ENCODE measurements at regions not wholly inside any gene's neighbourhood (a gene's known extent, or its start where the extent isn't known, plus 50 kb on each side); places are given as distances from the start of the nearest gene placed in this dataset.

DNA sequence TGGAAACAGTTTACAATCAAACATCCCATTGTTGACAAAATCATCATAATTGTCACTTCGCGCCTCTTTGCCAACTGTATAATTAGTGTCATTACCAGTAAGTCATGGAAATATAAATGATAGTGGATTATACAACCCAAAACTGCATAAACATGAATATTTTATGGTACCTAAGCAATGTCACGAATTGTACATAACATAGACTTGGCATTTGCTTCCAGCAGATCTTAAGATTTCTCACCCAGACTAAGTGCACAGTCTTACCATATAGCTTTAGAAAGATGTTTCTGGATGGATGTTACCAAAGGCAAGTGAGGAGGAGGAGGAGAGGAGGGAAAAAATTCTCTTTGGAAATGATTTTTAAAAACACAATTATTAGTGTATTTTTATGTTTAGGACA, 113.4 kb upstream of the TAS2R1 start:
- TF ChIP-seq, protein P1, sequence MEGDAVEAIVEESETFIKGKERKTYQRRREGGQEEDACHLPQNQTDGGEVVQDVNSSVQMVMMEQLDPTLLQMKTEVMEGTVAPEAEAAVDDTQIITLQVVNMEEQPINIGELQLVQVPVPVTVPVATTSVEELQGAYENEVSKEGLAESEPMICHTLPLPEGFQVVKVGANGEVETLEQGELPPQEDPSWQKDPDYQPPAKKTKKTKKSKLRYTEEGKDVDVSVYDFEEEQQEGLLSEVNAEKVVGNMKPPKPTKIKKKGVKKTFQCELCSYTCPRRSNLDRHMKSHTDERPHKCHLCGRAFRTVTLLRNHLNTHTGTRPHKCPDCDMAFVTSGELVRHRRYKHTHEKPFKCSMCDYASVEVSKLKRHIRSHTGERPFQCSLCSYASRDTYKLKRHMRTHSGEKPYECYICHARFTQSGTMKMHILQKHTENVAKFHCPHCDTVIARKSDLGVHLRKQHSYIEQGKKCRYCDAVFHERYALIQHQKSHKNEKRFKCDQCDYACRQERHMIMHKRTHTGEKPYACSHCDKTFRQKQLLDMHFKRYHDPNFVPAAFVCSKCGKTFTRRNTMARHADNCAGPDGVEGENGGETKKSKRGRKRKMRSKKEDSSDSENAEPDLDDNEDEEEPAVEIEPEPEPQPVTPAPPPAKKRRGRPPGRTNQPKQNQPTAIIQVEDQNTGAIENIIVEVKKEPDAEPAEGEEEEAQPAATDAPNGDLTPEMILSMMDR (IDR thresholded peaks at IDR 0.05; ENCODE audit: low read depth, low read length): no peak

DNA sequence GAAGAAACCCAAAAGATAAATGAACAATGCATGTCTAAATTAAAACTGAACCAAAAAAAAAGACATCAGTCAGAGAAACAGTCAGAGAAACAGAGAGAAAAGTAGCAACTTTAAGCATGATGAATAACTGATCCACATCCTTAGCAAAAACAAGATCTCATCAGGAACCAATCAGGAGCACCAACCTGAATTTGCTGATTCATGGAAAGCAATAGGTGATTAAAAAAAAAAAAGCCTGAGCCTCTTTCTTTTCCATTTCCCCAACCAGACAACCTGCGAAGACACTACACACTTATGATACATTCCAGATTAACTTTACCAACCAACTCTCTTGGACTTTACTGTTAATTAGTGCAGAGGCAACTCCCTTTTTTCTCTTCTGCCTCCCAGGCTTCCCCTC, 112.7 kb upstream of the TAS2R1 start:
- H3K4me3 ChIP-seq (ENCODE audit: low read depth, low read length): no peak overlapping the region
- TF ChIP-seq, protein P1 (IDR thresholded peaks at IDR 0.05; ENCODE audit: low read depth, low read length): no peak

More for the DNA sequence above, 113.4 kb upstream of the TAS2R1 start:
- H3K4me3 ChIP-seq (ENCODE audit: low read depth, low read length): no peak overlapping the region

DNA sequence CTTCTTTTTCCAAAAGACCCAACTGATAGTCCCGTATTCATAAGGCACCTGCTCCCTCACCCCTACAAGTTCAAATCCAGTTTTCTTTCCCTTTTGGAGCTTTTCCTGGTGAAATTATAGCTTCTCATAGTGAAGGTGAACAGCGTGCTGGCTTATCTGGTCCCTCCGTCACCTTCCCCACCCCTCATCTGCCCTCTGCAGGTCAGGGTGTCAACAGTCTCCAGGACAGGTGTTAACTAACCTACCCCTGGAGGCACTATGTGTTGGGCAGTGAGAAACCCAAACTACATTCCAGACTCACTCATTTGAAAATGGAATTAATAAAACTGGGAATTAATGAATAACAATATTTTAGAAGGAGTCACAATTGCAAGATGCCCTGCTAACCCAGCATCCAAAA, 109.0 kb upstream of the TAS2R1 start:
- TF ChIP-seq, protein P1 (IDR thresholded peaks at IDR 0.05; ENCODE audit: low read depth, low read length): no peak
- no peak overlapping the region for H3K4me3 ChIP-seq (ENCODE audit: low read depth, low read length)

DNA sequence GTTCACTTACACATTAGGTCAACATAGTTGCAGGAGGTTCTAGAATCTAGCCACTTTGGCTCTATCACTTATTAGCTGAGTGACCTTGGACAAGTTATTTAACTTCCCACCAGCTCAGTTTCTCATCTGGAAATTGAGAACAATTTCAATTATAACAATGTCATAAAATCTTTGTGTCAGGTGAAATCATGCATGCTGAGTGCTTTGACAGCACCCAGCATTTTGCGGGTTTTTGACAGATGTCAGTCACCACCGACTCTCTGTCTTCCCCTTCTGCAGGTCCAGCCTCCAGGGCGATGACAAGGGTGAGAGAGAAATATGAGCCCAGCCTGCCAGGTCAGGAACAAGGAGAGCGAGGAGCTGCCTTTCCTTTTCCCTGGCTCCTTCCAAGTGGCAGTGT, 107.1 kb upstream of the TAS2R1 start:
- no peak overlapping the region for H3K4me3 ChIP-seq (ENCODE audit: low read depth, low read length)
- TF ChIP-seq, protein P1 (IDR thresholded peaks at IDR 0.05; ENCODE audit: low read depth, low read length): no peak

DNA sequence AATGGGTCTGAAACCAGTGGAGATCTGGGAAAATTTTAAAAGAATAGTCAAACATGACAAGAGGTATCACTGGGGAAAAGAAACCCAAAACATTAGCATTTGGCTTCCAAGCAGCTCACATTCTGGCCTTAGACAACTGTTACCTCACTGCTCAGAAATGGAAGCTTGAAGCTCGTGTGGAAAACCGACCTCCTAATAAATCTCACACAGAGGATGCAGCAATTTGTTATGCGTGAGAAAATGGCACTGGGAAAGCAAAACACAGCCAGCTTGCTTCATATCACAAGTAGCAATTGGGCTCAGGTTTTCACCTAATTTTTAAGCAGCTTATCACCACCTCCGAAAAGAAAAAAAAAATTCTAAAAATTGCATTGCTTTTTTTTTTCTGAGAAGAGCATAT, 103.3 kb upstream of the TAS2R1 start:
- H3K4me3 ChIP-seq (ENCODE audit: low read depth, low read length): no peak overlapping the region
- TF ChIP-seq, protein P1 (IDR thresholded peaks at IDR 0.05; ENCODE audit: low read depth, low read length): no peak

DNA sequence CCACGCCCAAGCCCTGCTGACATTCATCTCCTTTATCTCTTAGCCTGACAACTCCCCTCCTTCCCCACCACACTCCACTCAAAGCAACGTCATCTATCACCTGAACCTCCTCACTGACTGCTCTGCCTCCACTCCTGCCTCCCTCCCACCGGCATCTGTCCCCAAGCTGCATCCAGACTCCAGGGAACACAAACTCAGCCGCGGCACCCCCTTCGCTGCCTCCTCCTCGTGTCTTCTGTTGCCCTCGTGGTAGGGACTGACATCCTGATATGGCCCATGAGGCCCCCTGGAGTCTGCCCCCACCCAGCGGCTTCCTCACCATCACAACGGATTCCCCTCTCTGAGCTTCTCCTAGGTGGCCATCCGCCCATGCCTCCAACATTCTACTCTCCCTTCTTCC, 101.0 kb upstream of the TAS2R1 start:
- TF ChIP-seq, protein P1 (IDR thresholded peaks at IDR 0.05; ENCODE audit: low read depth, low read length): no peak

DNA sequence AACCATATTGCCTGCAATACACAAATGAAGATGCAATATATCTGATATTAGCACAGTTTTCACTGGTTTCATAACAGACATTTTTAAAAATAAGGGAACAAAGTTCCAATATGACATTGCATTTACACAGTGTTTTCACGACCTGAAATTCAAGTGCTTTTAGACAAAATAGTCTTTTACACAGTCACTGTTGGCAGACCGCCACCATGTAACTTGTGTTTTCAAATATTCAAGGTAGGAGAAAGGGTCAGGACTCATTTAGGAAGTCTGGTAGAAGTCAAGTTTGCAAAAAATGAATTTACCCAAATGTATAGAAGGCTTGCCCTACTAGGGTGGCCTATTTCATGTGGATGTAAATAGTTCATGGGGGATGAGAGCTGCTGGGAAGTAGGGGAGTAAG, 98.1 kb upstream of the TAS2R1 start:
- TF ChIP-seq, protein P1 (IDR thresholded peaks at IDR 0.05; ENCODE audit: low read depth, low read length): no peak
- H3K4me3 ChIP-seq (ENCODE audit: low read depth, low read length): no peak overlapping the region

More for the DNA sequence above, 101.0 kb upstream of the TAS2R1 start:
- H3K4me3 ChIP-seq (ENCODE audit: low read depth, low read length): no peak overlapping the region

Measured in WI38 (cell line).